Spleen (tissue), 7 donors: ENCODE measurements at regions not wholly inside any gene's neighbourhood (a gene's known extent, or its start where the extent isn't known, plus 50 kb on each side); places are given as distances from the start of the nearest gene placed in this dataset.
"Not testable (repeated sequence)": the region's sequence is repeated elsewhere in the genome, so short reads cannot be mapped to it uniquely, and the experiment has no call there.

Experiments used
- CTCF ChIP-seq, 11 experiments: fragments of 200-600 bp in 7 of 11; fragments of 450-650 bp in 4 of 11; sonication (generic) in 4 of 11; IDR thresholded peaks in 8 of 11; conservative IDR thresholded peaks in 3 of 11; 1 replicate in 7 of 11; 2 replicates in 4 of 11; pipeline versions ENCODE4 v1.4.0 to v1.8.0; 2016 to 2021; ENCODE audit warnings: antibody characterized with exemption in 11 of 11, inconsistent platforms in 4 of 11, mild to moderate bottlenecking in 1 of 11
- POLR2A ChIP-seq, 3 donors: fragments of 450-650 bp; IDR thresholded peaks; one replicate each; pipeline ENCODE4 v1.5.1; 2017; ENCODE audit warnings: antibody characterized with exemption in 3 of 3, mild to moderate bottlenecking in 1 of 3
- POLR2AphosphoS5 ChIP-seq, 3 donors: sonication (generic); formaldehyde crosslinking; IDR thresholded peaks; one replicate each; pipeline ENCODE4 v1.5.1; 2017; ENCODE audit warnings: antibody characterized with exemption in 3 of 3
- donor health status: DM: no; HTN: no; CAD: no; lungs with moderate emphysema.
- donor health status: DM: no; HTN: no; CAD: no.
- donor health status: DM: no; HTN: no; CAD: no.

- TF ChIP-seq CTCF (IDR thresholded peaks at IDR 0.05 in 8 of 11, conservative IDR thresholded peaks at IDR 0.05 in 3 of 11); POLR2AphosphoS5 (IDR thresholded peaks at IDR 0.05); POLR2A (IDR thresholded peaks at IDR 0.05): not testable (repeated sequence)
Observed at GRCh38 chr18:30839056-30839561, 203.4 kb downstream of the DSC3 start.
